COR-L47 (cell line): ENCODE measurements at regions not wholly inside any gene's neighbourhood (a gene's known extent, or its start where the extent isn't known, plus 50 kb on each side); places are given as distances from the start of the nearest gene placed in this dataset.

Source experiments
- DNase-seq: peaks from one replicate; lab custom pipeline; 2025; lab: John Stamatoyannopoulos, UW

DNA sequence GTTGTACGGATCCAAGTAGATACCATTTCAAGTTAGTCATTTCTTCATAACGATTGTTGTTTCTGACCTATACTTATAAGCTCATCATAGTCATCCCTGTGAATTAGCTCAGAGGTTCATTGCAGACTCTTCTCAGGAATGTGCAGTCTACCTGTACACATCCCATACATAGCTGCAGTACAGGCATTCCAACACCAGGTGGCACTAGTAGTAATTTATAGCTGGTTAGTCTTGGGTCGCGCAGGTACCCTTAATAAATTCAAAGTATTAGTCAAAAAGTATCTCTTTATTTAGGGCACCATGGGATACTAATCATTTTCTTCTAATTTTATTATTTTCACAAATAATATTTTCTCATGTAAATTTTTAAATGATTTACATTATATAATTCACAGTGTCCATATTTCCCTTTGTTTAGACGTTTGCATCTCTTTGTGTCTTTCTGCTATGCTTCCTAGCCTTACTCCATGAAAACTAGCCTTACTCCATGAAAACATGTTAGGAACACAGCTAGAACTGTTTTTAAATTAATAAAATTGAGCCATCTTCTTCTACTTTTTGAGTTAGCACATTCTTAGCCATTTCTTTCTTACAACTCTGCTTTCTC lies 128.6 kb upstream of the FAM83B start:
- DNase-seq: peak; percentile 70

DNA sequence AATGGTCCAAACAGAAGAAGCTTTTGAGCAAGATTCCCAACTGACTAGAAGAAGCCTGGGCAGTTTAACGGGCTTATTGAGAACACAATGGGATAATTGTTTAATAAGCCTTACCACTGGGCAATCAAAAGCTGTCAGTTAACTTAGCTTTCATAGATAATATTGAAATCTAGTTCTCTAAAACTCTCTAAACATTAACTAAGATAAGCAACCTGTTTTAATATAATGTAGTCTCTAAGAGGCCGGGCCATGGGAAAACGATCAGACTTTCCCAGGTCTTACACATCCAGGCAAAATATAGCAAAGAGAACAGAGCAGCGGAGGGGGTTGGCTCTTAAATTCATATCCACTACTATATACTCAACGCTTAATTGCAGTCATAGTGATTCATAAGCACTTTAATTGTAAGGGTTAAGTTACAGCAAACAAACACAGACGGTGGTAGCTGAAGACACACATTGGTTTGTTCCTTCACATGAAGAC lies 128.0 kb upstream of the FAM83B start:
- DNase-seq: peak; percentile 90

GRCh38 chr6:54719131-54719530 lies 127.4 kb upstream of the FAM83B start:
- DNase-seq: peak; percentile 81

DNA sequence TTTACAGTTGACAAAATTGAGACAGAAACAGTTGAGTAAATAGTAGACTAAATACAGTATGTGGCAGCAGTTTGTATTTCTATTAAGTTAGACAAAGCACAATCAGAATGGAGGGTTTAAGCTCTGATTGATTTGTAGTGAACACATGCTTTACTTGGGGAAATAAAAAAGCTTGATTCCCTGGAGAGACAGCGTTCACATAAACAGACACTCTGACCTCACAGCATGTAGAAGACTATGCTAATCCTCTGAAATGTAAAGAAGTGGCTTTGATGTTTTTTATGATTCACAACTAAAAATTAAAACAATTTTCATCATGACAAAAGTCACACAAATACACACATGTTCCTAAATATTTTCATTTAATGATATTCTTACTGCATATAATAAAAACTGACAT lies 126.9 kb upstream of the FAM83B start:
- DNase-seq: peak; percentile 46

DNA sequence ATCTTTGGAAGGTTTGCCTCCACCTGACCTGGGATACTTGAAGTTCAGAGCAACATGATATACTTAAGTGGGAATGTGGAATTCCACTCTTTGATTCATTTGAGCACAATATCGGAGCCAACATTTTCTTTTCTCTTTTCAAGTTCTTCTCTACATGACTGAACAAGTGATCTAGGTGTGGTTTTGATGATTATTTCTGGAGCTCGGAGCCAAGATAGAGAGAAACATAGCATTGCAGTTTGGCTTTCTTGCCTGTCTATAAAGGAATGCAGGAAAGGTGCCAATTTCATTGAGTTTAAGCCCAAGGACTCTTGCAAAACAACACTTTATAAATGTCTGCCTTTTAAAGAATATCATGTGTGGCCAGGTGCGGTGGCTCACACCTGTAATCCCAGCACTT lies 124.2 kb upstream of the FAM83B start:
- DNase-seq: no peak

DNA sequence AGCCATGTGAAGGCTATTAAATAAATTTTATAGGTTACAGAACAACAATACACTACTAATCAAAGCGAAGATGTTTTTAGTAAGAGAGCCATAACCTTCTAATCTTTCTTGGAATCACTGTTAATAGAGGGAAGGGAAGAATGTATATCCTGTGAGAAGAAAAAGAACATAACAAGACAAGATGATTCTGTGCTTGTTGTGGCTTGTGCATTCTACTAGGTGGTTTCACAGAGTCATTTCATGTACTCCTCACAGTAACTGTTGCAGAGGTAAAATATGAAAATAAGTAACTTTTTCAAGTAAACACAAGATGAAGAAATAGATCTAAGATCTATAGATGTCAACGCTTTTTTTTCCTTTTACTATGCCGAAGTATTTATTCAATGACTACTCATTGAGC lies 116.9 kb upstream of the FAM83B start:
- DNase-seq: no peak

GRCh38 chr6:54730767-54731630 lies 115.6 kb upstream of the FAM83B start:
- no peak for DNase-seq

DNA sequence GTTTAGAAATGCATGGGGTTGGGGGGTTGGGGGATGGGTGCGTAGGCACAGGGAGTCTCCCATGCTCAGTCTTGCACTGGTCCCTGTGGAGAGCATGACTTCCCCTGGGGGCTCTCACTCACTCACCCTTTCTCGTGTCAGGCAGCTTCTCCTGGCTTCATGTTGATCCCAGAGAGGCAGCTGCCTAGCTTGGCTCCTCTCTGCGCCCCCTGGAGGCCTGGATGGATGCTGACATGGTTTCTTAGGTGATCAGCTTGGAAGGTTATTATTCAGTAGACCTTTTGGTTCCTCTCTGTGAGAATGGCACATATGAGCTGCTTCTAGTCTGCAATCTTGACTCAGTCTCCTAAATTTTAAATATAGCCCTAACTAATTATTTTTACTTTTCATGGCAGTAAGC lies 109.3 kb upstream of the FAM83B start:
- DNase-seq: no peak

DNA sequence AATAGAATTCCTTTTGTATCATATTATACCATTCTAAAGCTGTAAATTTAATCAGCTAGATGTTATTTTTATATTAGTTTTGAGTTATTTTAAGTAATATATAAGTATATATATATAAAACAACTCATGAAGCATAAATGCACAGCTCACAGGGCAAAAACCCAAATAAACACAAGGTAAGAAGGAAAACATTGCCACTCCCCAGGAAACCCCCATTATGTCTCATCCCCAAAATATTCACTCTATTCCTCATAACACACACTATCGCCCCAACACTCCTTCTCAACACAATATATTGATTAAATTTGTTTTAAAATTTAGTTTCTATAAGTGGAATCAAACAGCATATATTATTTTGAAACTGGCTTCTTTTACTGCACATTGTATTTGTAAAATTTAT lies 98.6 kb upstream of the FAM83B start:
- no peak for DNase-seq

DNA sequence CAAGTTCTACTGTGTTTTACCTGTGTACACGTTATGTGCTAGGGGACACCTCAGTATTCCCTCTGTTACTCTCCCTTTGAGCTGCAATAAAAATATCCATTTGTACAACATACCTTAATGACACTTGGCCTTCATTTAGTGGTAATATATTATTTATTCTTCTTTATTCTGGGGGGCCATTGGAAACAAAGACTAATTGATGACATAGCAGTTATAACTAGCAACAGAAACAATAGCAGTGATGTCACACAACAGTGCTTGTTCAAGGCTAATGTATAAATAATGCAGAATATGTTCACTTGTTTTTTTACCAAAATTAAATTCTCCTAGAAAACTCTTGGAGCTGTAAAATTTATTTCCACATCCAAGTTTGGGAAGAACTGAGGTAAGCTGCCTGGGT lies 92.2 kb upstream of the FAM83B start:
- no peak for DNase-seq

GRCh38 chr6:54758340-54758739 lies 88.2 kb upstream of the FAM83B start:
- no peak for DNase-seq

GRCh38 chr6:54768494-54768893 lies 78.1 kb upstream of the FAM83B start:
- no peak for DNase-seq

DNA sequence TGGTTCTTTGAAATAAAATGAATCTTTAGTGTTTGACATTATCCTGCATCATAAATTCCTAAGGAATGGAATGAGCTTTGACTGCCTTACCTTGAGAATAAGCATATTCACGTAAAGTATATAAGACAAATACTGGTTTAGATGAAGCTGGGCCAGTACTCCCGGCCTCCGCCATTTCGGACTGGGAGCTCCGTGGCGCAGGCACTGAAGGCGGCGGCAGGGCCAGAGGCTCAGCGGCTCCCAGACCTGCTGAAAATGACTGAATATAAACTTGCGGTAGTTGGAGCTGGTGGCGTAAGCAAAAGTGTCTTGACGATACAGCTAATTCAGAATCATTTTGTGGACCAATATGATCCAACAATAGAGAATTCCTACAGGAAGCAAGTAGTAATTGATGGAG lies 76.2 kb upstream of the FAM83B start:
- DNase-seq: no peak

DNA sequence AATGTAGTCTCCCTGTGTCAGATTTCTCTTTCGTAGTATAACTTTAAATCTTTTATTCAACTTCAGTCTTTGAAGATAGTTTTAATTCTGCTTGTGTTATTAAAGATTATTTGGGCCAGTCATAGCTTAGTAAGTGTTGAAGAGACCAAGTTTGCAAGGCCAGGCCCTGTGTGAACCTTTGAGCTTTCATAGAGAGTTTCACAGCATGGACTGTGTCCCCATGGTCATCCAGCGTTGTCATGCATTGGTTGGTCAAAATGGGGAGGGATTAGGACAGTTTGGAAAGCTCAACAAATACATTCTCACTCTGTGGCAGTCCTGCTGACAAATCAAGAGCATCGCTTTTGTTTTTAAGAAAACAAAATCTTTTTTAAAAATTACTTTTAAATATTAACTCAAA lies 74.6 kb upstream of the FAM83B start:
- no peak for DNase-seq

- no peak for DNase-seq
Observed at GRCh38 chr6:54772610-54773009, 74.0 kb upstream of the FAM83B start.

DNA sequence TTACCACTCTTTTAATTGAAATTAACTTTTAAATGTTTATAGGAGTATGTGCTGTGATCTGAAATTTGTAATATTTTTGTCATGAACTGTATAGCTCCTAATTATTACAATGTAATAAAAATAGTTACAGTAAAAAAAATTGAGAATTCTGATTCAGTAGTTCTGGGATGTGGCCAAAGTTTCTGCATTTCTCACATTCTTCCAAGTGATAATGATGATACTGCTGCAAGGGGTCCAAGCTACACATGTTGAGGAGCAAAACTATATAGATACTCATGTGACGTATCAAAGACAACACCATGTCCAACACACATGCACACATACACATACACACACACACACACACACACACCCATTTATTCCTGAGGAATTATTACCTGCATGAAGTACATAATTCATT lies 71.0 kb upstream of the FAM83B start:
- DNase-seq: no peak

- no peak for DNase-seq
Observed at GRCh38 chr6:54776891-54777290, 69.7 kb upstream of the FAM83B start.

DNA sequence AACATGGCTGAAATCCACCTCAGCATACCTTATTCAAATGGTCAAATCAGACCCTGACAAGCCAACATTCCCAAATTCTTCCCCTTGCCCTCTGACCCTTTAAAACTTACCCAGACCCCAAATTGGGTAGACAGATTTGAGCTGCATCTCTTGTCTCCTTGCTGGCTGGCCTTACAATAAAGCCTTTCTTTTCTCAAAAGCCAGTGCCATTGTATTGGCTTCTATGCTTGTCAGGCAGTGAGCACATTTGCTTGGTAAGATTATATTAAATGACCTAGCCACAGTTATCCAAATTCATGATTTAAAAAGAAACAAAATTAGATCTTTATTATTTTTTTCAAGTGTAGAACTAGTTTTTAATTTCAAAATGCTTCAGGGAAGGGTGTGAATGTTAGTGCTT lies 67.8 kb upstream of the FAM83B start:
- DNase-seq: no peak

GRCh38 chr6:54784011-54784410 lies 62.6 kb upstream of the FAM83B start:
- no peak for DNase-seq

- no peak for DNase-seq
Observed at GRCh38 chr6:54786154-54786553, 60.4 kb upstream of the FAM83B start.

DNA sequence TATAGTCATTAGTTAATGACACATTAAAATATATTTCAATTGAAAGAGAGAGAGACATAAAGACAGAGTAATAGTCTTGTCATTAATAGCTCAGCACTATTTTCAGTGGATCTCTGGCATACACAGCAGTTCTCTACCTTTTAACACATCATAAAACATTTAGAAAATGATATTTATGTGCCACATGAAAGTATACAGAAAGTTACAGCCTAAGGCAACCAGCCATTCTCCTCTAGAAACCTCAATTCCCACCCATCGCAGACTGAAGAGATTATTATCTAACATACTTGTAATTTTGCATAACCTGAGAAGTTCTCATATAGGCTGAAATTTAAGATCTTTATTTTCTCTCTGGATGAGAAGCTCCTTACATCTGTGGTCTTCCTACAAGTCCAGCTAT lies 58.7 kb upstream of the FAM83B start:
- no peak for DNase-seq
